ENCODE measurements at regions not wholly inside any gene's neighbourhood (a gene's known extent, or its start where the extent isn't known, plus 50 kb on each side); places are given as distances from the start of the nearest gene placed in this dataset.

DNA sequence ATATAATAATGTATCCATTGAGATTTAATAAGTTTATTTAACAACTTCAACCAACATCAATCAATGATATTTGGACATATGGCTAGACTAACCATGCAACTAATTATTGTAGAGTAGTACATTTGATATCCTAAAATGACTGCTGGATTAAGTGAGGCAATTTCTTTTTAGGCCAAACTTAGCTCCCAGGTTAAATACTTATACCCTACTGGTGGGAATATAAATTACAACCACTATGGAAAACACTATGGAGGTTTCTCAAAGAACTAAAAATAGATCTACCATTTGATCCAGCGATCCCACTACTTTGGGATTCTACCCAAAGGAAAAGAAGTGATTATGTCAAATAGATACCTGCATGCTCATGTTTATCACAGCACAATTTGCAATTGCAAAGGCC, 345.8 kb downstream of the RBM26 start:
- TF ChIP-seq, protein P1, sequence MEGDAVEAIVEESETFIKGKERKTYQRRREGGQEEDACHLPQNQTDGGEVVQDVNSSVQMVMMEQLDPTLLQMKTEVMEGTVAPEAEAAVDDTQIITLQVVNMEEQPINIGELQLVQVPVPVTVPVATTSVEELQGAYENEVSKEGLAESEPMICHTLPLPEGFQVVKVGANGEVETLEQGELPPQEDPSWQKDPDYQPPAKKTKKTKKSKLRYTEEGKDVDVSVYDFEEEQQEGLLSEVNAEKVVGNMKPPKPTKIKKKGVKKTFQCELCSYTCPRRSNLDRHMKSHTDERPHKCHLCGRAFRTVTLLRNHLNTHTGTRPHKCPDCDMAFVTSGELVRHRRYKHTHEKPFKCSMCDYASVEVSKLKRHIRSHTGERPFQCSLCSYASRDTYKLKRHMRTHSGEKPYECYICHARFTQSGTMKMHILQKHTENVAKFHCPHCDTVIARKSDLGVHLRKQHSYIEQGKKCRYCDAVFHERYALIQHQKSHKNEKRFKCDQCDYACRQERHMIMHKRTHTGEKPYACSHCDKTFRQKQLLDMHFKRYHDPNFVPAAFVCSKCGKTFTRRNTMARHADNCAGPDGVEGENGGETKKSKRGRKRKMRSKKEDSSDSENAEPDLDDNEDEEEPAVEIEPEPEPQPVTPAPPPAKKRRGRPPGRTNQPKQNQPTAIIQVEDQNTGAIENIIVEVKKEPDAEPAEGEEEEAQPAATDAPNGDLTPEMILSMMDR (conservative IDR thresholded peaks at IDR 0.05) = peak; percentile 25
- TF ChIP-seq ZFX (IDR thresholded peaks at IDR 0.05) = no peak
